ENCODE measurements at regions not wholly inside any gene's neighbourhood (a gene's known extent, or its start where the extent isn't known, plus 50 kb on each side); places are given as distances from the start of the nearest gene placed in this dataset.
A peak's percentile ranks its signal among the peaks of the same experiment; 100 is the strongest.
"Not testable (repeated sequence)": the region's sequence is repeated elsewhere in the genome, so short reads cannot be mapped to it uniquely, and the experiment has no call there.

- Histone ChIP-seq H3K4me3 (no peak overlapping the region), H3K9ac (ENCODE audit: insufficient read length) (no peak overlapping the region), H3K27ac (no peak overlapping the region), H3K36me3 (ENCODE audit: insufficient read depth, low read length) (no peaks in the 10 kb centered on the region), H3K9me3 (ENCODE audit: low read depth, low read length) (no peaks in the 10 kb centered on the region)
- no peak for DNase-seq (ENCODE audit: low read depth, low spot score)
- TF ChIP-seq EZH2 (IDR thresholded peaks at IDR 0.05) (no peak), FOXP2 (optimal IDR thresholded peaks at IDR 0.05; ENCODE audit: control extremely low read depth, extremely low read length, insufficient read depth) (no peak), POLR2AphosphoS5 (IDR thresholded peaks at IDR 0.05; ENCODE audit: borderline replicate concordance, low read depth, low read length) (no peak)
Measured at GRCh38 chr14:21781543-21781942, 107.9 kb upstream of the OR4E1 start.

GRCh38 chr14:21780429-21781084 is 106.9 kb upstream of the OR4E1 start:
- DNase-seq (ENCODE audit: low read depth, low spot score), result no peak
- no peak for TF ChIP-seq POLR2AphosphoS5 (IDR thresholded peaks at IDR 0.05; ENCODE audit: borderline replicate concordance, low read depth, low read length)
- no peak for TF ChIP-seq FOXP2 (optimal IDR thresholded peaks at IDR 0.05; ENCODE audit: control extremely low read depth, extremely low read length, insufficient read depth)
- no peak for TF ChIP-seq EZH2 (IDR thresholded peaks at IDR 0.05)

GRCh38 chr14:21771671-21772070 is 98.1 kb upstream of the OR4E1 start:
- no peak overlapping the region for H3K4me3 ChIP-seq
- H3K27ac ChIP-seq, result no peak overlapping the region
- no peak for TF ChIP-seq FOXP2 (optimal IDR thresholded peaks at IDR 0.05; ENCODE audit: control extremely low read depth, extremely low read length, insufficient read depth)
- TF ChIP-seq POLR2AphosphoS5 (IDR thresholded peaks at IDR 0.05; ENCODE audit: borderline replicate concordance, low read depth, low read length), result no peak
- no peak for TF ChIP-seq EZH2 (IDR thresholded peaks at IDR 0.05)
- no peak for DNase-seq (ENCODE audit: low read depth, low spot score)
- no peak overlapping the region for H3K9ac ChIP-seq (ENCODE audit: insufficient read length)
- H3K36me3 ChIP-seq (ENCODE audit: insufficient read depth, low read length), result no peaks in the 10 kb centered on the region
- no peaks in the 10 kb centered on the region for H3K9me3 ChIP-seq (ENCODE audit: low read depth, low read length)

More at GRCh38 chr14:21780429-21781084, 106.9 kb upstream of the OR4E1 start:
- Histone ChIP-seq H3K9ac (ENCODE audit: insufficient read length) (no peak overlapping the region), H3K4me3 (no peak overlapping the region), H3K9me3 (ENCODE audit: low read depth, low read length) (no peaks in the 10 kb centered on the region), H3K36me3 (ENCODE audit: insufficient read depth, low read length) (no peaks in the 10 kb centered on the region), H3K27ac (no peak overlapping the region)

- H3K9ac ChIP-seq (ENCODE audit: insufficient read length), result no peak overlapping the region
- no peak overlapping the region for H3K27ac ChIP-seq
- TF ChIP-seq EZH2 (IDR thresholded peaks at IDR 0.05) (no peak), FOXP2 (optimal IDR thresholded peaks at IDR 0.05; ENCODE audit: control extremely low read depth, extremely low read length, insufficient read depth) (no peak), POLR2AphosphoS5 (IDR thresholded peaks at IDR 0.05; ENCODE audit: borderline replicate concordance, low read depth, low read length) (no peak)
- no peak overlapping the region for H3K4me3 ChIP-seq
- H3K36me3 ChIP-seq (ENCODE audit: insufficient read depth, low read length), result no peaks in the 10 kb centered on the region
- no peak for DNase-seq (ENCODE audit: low read depth, low spot score)
- no peaks in the 10 kb centered on the region for H3K9me3 ChIP-seq (ENCODE audit: low read depth, low read length)
Measured at GRCh38 chr14:21768875-21769257, 95.2 kb upstream of the OR4E1 start.

GRCh38 chr14:21768116-21768874 is 94.7 kb upstream of the OR4E1 start:
- H3K36me3 ChIP-seq (ENCODE audit: insufficient read depth, low read length), result no peaks in the 10 kb centered on the region
- H3K4me3 ChIP-seq, result no peak overlapping the region
- peak; percentile 37 for DNase-seq (ENCODE audit: low read depth, low spot score)
- no peak for TF ChIP-seq EZH2 (IDR thresholded peaks at IDR 0.05)
- TF ChIP-seq POLR2AphosphoS5 (IDR thresholded peaks at IDR 0.05; ENCODE audit: borderline replicate concordance, low read depth, low read length), result no peak
- no peak for TF ChIP-seq FOXP2 (optimal IDR thresholded peaks at IDR 0.05; ENCODE audit: control extremely low read depth, extremely low read length, insufficient read depth)
- H3K9ac ChIP-seq (ENCODE audit: insufficient read length), result no peak overlapping the region
- H3K9me3 ChIP-seq (ENCODE audit: low read depth, low read length), result no peaks in the 10 kb centered on the region
- no peak overlapping the region for H3K27ac ChIP-seq

GRCh38 chr14:21760360-21760759 is 86.7 kb upstream of the OR4E1 start:
- H3K9me3 ChIP-seq (ENCODE audit: low read depth, low read length), result not testable (repeated sequence)

GRCh38 chr14:21749306-21749868 is 75.8 kb upstream of the OR4E1 start:
- H3K9me3 ChIP-seq (ENCODE audit: low read depth, low read length), result no peaks in the 10 kb centered on the region
- H3K9ac ChIP-seq (ENCODE audit: insufficient read length), result no peak overlapping the region
- DNase-seq (ENCODE audit: low read depth, low spot score), result no peak
- H3K36me3 ChIP-seq (ENCODE audit: insufficient read depth, low read length), result no peaks in the 10 kb centered on the region
- no peak for TF ChIP-seq FOXP2 (optimal IDR thresholded peaks at IDR 0.05; ENCODE audit: control extremely low read depth, extremely low read length, insufficient read depth)
- no peak for TF ChIP-seq POLR2AphosphoS5 (IDR thresholded peaks at IDR 0.05; ENCODE audit: borderline replicate concordance, low read depth, low read length)
- no peak for TF ChIP-seq EZH2 (IDR thresholded peaks at IDR 0.05)
- 0 out of 2 replicates have a peak overlapping the region, but pooled peaks have one; percentile 14 for H3K4me3 ChIP-seq
- H3K27ac ChIP-seq, result no peak overlapping the region

More at GRCh38 chr14:21760360-21760759, 86.7 kb upstream of the OR4E1 start:
- H3K27ac ChIP-seq; DNase-seq (ENCODE audit: low read depth, low spot score); H3K9ac ChIP-seq (ENCODE audit: insufficient read length); H3K36me3 ChIP-seq (ENCODE audit: insufficient read depth, low read length); H3K4me3 ChIP-seq: not testable (repeated sequence)

- Histone ChIP-seq H3K9ac (ENCODE audit: insufficient read length) (no peak overlapping the region), H3K27ac (no peak overlapping the region), H3K4me3 (0 out of 2 replicates have a peak overlapping the region, but pooled peaks have one; percentile 14), H3K36me3 (ENCODE audit: insufficient read depth, low read length) (no peaks in the 10 kb centered on the region), H3K9me3 (ENCODE audit: low read depth, low read length) (no peaks in the 10 kb centered on the region)
- DNase-seq (ENCODE audit: low read depth, low spot score), result peak; percentile 56
- no peak for TF ChIP-seq EZH2 (IDR thresholded peaks at IDR 0.05)
- TF ChIP-seq FOXP2 (optimal IDR thresholded peaks at IDR 0.05; ENCODE audit: control extremely low read depth, extremely low read length, insufficient read depth), result no peak
- TF ChIP-seq POLR2AphosphoS5 (IDR thresholded peaks at IDR 0.05; ENCODE audit: borderline replicate concordance, low read depth, low read length), result no peak
Measured at GRCh38 chr14:21748869-21749303, 75.3 kb upstream of the OR4E1 start.

Measured in SK-N-MC (cell line).